Thymus (tissue), 11 donors: ENCODE measurements at regions not wholly inside any gene's neighbourhood (a gene's known extent, or its start where the extent isn't known, plus 50 kb on each side); places are given as distances from the start of the nearest gene placed in this dataset.

Source experiments
- DNase-seq, 9 donors: peaks; one replicate each; pipeline ENCODE4 v3.0.0-alpha.2; 2013; ENCODE audit warnings: low spot score in 9 of 9, low read depth in 6 of 9, missing footprints in 1 of 9
- H3K27ac ChIP-seq, 2 donors: one replicate each; pipeline ENCODE4 v1.5.1; 2013; ENCODE audit warnings: control low read depth in 1 of 2, low read depth in 1 of 2, low read length in 1 of 2, mild to moderate bottlenecking in 1 of 2, moderate library complexity in 1 of 2
- H3K27me3 ChIP-seq, 2 donors: one replicate each; pipeline ENCODE4 v1.5.1; 2013; ENCODE audit warnings: low read length in 1 of 2; ENCODE audit not compliant: control insufficient read depth in 2 of 2, insufficient read depth in 1 of 2
- H3K36me3 ChIP-seq, 2 donors: one replicate each; pipeline ENCODE4 v1.5.1; 2013; ENCODE audit warnings: low read length in 1 of 2, mild to moderate bottlenecking in 1 of 2, moderate library complexity in 1 of 2; ENCODE audit not compliant: control insufficient read depth in 2 of 2, insufficient read depth in 2 of 2
- H3K4me1 ChIP-seq, 2 donors: one replicate each; pipeline ENCODE4 v1.5.1; 2013; ENCODE audit warnings: low read length in 2 of 2; ENCODE audit not compliant: control insufficient read depth in 2 of 2, insufficient read depth in 2 of 2
- H3K4me3 ChIP-seq, 2 donors: one replicate each; pipeline ENCODE4 v1.5.1; 2013; ENCODE audit warnings: low read length in 2 of 2, control low read depth in 1 of 2, mild to moderate bottlenecking in 1 of 2
- H3K9me3 ChIP-seq, 2 donors: one replicate each; pipeline ENCODE4 v1.5.1; 2013; ENCODE audit warnings: low read length in 1 of 2, mild to moderate bottlenecking in 1 of 2; ENCODE audit not compliant: control insufficient read depth in 2 of 2, insufficient read depth in 1 of 2
- WGBS: extraction: QIAGEN DNeasy Blood & Tissue Kit; methylation state at CpG from one replicate; pipeline ENCODE4 v1.1.7; 2013; 5-methylcytosine and 5-hydroxymethylcytosine counted together
- donor health status: healthy.

- Histone ChIP-seq H3K9me3 (no peaks in the 10 kb centered on the region), H3K27ac (no peak overlapping the region), H3K27me3 (no peaks in the 10 kb centered on the region), H3K4me3 (no peak overlapping the region), H3K36me3 (no peaks in the 10 kb centered on the region), H3K4me1 (no peaks in the 10 kb centered on the region)
- 95% methylated on average over 5 of the region's 5 CpGs for WGBS
- no peak for DNase-seq
Observed at GRCh38 chr1:164971391-164971790, 385.1 kb downstream of the LMX1A start.

DNA sequence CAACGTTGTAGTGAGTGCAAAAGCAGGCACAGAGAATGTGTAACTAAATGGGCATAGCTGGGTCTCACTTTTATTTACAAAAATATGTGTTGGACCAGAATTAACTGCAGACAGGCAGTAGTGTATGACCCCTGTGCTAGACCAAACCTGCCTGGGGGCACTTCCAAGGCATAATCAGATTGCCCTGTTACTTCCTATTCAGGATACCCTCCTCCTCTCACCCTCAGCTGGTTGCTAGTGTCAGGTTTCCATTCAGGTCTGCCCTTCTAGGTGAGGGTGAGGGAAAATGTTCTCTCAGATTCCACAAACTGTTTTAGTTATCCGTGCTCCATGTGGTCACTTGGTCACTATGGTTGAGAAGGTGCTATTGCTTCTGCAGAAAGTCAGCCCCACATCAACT is 387.3 kb downstream of the LMX1A start:
- no peaks in the 10 kb centered on the region for H3K4me1 ChIP-seq
- H3K9me3 ChIP-seq = no peaks in the 10 kb centered on the region
- no peak overlapping the region for H3K4me3 ChIP-seq
- H3K27me3 ChIP-seq = no peaks in the 10 kb centered on the region
- H3K36me3 ChIP-seq = no peaks in the 10 kb centered on the region
- H3K27ac ChIP-seq = no peak overlapping the region
- 84% methylated on average over 2 of the region's 2 CpGs for WGBS
- no peak for DNase-seq

DNA sequence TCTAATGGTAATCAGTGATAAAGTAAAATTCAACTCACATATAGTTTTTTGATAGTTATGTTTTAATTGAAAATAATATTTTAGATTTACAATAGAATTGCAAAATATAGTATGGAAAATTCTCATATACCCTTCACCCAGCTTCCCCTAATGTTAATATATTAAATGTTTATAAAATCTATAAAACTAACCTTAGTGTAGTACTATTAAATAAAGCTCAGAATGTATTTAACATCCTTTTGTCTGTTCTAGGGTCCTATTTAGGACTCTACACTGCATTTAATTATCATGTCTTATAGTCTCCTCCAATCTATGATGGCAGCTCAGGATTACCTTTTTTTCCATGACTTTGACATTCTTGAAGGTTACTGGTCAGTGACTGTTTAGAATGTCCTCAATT is 389.2 kb downstream of the LMX1A start:
- Histone ChIP-seq H3K9me3 (no peaks in the 10 kb centered on the region), H3K27ac (no peak overlapping the region), H3K4me3 (no peak overlapping the region), H3K4me1 (no peaks in the 10 kb centered on the region), H3K27me3 (no peaks in the 10 kb centered on the region), H3K36me3 (no peaks in the 10 kb centered on the region)
- DNase-seq = no peak

GRCh38 chr1:164961715-164962114 is 394.8 kb downstream of the LMX1A start:
- H3K27me3 ChIP-seq = no peaks in the 10 kb centered on the region
- DNase-seq = no peak
- H3K9me3 ChIP-seq = no peaks in the 10 kb centered on the region
- WGBS = 95% methylated on average over 2 of the region's 2 CpGs
- no peaks in the 10 kb centered on the region for H3K36me3 ChIP-seq
- H3K4me3 ChIP-seq = no peak overlapping the region
- no peaks in the 10 kb centered on the region for H3K4me1 ChIP-seq
- no peak overlapping the region for H3K27ac ChIP-seq

- H3K9me3 ChIP-seq = no peaks in the 10 kb centered on the region
- no peak for DNase-seq
- WGBS = 93% methylated on average over 6 of the region's 6 CpGs
- H3K4me1 ChIP-seq = no peaks in the 10 kb centered on the region
- no peak overlapping the region for H3K4me3 ChIP-seq
- H3K36me3 ChIP-seq = no peaks in the 10 kb centered on the region
- H3K27me3 ChIP-seq = no peaks in the 10 kb centered on the region
- H3K27ac ChIP-seq = no peak overlapping the region
Observed at GRCh38 chr1:164958982-164959768, 397.3 kb downstream of the LMX1A start.

GRCh38 chr1:164953815-164954214 is 394.8 kb downstream of the PBX1 start:
- Histone ChIP-seq H3K4me1 (no peaks in the 10 kb centered on the region), H3K27me3 (no peaks in the 10 kb centered on the region), H3K9me3 (peaks cover 0 to 3% of the 10 kb centered on the region in 2 donors), H3K4me3 (no peak overlapping the region), H3K36me3 (no peaks in the 10 kb centered on the region), H3K27ac (no peak overlapping the region)
- DNase-seq = no peak
- 93% methylated on average over 3 of the region's 3 CpGs for WGBS

DNA sequence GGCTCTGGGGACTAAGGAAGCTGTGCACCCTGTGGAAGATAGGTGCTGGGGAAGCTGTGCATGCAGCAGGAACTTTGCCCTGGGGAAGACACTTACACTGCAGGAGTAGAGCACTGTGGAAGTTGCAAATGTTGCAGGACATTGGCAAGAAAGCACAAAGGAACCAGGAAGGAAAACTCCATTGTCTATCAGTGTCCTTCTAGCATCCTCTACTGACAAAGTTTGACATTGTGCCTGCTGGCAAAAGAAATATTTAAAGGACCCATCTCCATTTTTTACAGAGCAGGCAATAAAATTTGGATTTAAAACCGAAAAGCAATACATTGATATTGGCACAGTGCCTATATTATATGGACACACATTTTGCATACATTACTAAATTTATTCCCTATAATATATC is 394.1 kb downstream of the PBX1 start:
- Histone ChIP-seq H3K36me3 (no peaks in the 10 kb centered on the region), H3K27me3 (no peaks in the 10 kb centered on the region), H3K4me1 (no peaks in the 10 kb centered on the region), H3K9me3 (peaks cover 0 to 3% of the 10 kb centered on the region in 2 donors), H3K27ac (no peak overlapping the region), H3K4me3 (no peak overlapping the region)
- DNase-seq = no peak
- WGBS = 99% methylated on average over 1 of the region's 1 CpG

GRCh38 chr1:164951508-164951907 is 392.5 kb downstream of the PBX1 start:
- 96% methylated on average over 3 of the region's 3 CpGs for WGBS
- no peaks in the 10 kb centered on the region for H3K27me3 ChIP-seq
- H3K27ac ChIP-seq = no peak overlapping the region
- peaks cover 0 to 3% of the 10 kb centered on the region in 2 donors for H3K9me3 ChIP-seq
- no peaks in the 10 kb centered on the region for H3K36me3 ChIP-seq
- H3K4me1 ChIP-seq = no peaks in the 10 kb centered on the region
- H3K4me3 ChIP-seq = no peak overlapping the region
- no peak for DNase-seq

DNA sequence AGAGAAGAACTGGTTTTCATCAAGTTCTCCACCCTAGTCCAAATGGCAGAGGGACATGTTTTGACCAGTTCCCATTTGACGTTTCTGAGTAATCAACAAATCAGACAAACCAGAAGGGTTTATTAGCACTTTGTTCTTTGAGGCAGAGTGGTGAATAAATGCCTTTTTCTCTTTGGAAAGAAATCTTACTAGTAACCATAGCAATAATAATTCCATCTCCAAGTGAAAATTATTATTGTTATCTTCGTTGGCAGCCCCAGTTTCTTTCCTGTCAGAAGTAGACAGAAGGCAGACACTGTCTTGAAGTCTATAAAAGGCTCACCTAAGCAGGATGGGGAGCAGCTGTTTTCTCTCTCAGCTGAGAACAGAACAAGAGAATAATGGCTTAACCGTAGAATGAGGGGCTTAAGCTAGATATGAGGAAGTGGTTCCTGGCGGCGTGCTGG is 391.6 kb downstream of the PBX1 start:
- Histone ChIP-seq H3K27me3 (no peaks in the 10 kb centered on the region), H3K27ac (no peak overlapping the region), H3K9me3 (peaks cover 0 to 3% of the 10 kb centered on the region in 2 donors), H3K36me3 (no peaks in the 10 kb centered on the region), H3K4me3 (no peak overlapping the region), H3K4me1 (no peaks in the 10 kb centered on the region)
- 63% methylated on average over 5 of the region's 5 CpGs for WGBS
- DNase-seq = no peak
